ENCODE measurements at regions not wholly inside any gene's neighbourhood (a gene's known extent, or its start where the extent isn't known, plus 50 kb on each side); places are given as distances from the start of the nearest gene placed in this dataset.

DNA sequence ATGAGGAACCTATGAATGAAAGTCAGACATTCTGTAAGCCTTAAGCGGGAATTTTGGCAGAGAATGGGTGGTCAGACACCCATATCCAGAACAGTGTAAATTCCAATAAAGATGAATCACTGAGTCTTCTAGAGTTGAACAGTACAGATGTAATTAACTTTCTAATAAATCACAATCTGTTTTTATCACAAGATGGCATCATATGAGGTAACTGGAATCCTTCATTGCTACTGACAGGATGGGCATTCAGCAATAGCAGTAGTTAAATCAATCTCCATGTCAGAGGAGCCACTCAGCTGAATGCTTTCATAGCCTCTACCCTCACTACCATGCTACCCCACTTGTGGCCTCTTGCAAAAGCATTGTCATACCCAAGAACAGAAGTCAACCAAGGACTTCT lies 690.3 kb downstream of the AMY1C start:
- TF ChIP-seq CTCF (IDR thresholded peaks at IDR 0.05; ENCODE audit: low read depth, low read length) (no peak), EZH2phosphoT487 (IDR thresholded peaks at IDR 0.05; ENCODE audit: low read depth) (no peak)

Data from OCI-LY3 (cell line).